ENCODE measurements at regions not wholly inside any gene's neighbourhood (a gene's known extent, or its start where the extent isn't known, plus 50 kb on each side); places are given as distances from the start of the nearest gene placed in this dataset.
A peak's percentile ranks its signal among the peaks of the same experiment; 100 is the strongest.

- no peak for ATAC-seq
Observed at GRCh38 chr10:124263726-124264125, 155.0 kb downstream of the OAT start.

- no peak for ATAC-seq
Observed at GRCh38 chr10:124262971-124263370, 155.8 kb downstream of the OAT start.

GRCh38 chr10:124262234-124262865 lies 156.4 kb downstream of the OAT start:
- ATAC-seq: no peak

- ATAC-seq: no peak
Observed at GRCh38 chr10:124259139-124259825, 159.4 kb downstream of the OAT start.

- no peak for ATAC-seq
Observed at GRCh38 chr10:124257781-124258180, 160.9 kb downstream of the OAT start.

GRCh38 chr10:124256151-124256550 lies 162.6 kb downstream of the OAT start:
- no peak for ATAC-seq

GRCh38 chr10:124255556-124255955 lies 162.2 kb upstream of the CHST15 start:
- no peak for ATAC-seq

- no peak for ATAC-seq
Observed at GRCh38 chr10:124254490-124254889, 161.1 kb upstream of the CHST15 start.

- ATAC-seq: no peak
Observed at GRCh38 chr10:124253006-124253405, 159.6 kb upstream of the CHST15 start.

GRCh38 chr10:124252097-124252715 lies 158.8 kb upstream of the CHST15 start:
- ATAC-seq: no peak

GRCh38 chr10:124251317-124252065 lies 158.1 kb upstream of the CHST15 start:
- no peak for ATAC-seq

GRCh38 chr10:124250506-124250905 lies 157.1 kb upstream of the CHST15 start:
- no peak for ATAC-seq

GRCh38 chr10:124249812-124250432 lies 156.5 kb upstream of the CHST15 start:
- no peak for ATAC-seq

- no peak for ATAC-seq
Observed at GRCh38 chr10:124249196-124249595, 155.8 kb upstream of the CHST15 start.

GRCh38 chr10:124248056-124249045 lies 155.0 kb upstream of the CHST15 start:
- ATAC-seq: no peak

- peak; percentile 27 for ATAC-seq
Observed at GRCh38 chr10:124245806-124246440, 152.5 kb upstream of the CHST15 start.

- no peak for ATAC-seq
Observed at GRCh38 chr10:124245191-124245590, 151.8 kb upstream of the CHST15 start.

GRCh38 chr10:124244256-124244877 lies 151.0 kb upstream of the CHST15 start:
- no peak for ATAC-seq

GRCh38 chr10:124243702-124244121 lies 150.3 kb upstream of the CHST15 start:
- no peak for ATAC-seq

- no peak for ATAC-seq
Observed at GRCh38 chr10:124242791-124243190, 149.4 kb upstream of the CHST15 start.

- ATAC-seq: no peak
Observed at GRCh38 chr10:124242365-124242764, 149.0 kb upstream of the CHST15 start.
